ENCODE measurements at regions not wholly inside any gene's neighbourhood (a gene's known extent, or its start where the extent isn't known, plus 50 kb on each side); places are given as distances from the start of the nearest gene placed in this dataset.

DNA sequence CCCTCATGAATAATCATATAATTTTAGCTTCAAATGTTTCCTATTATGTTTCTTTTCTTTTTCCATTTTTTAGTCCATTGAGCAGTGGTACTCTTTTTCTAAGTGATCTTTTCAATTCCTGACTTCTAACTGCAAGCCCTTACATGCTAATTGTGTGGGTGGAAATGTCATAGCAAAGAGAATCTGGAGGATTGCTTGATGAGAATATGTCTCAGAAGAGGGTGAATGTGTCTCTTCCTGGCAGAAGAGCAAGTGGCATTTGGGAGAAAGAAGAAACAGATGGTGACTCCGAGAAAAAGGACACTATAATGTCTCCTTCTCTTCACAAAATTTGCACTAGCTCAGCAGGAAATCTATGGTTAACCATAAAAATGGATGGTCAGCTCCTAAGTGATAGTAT is 2320.0 kb downstream of the PCDH9 start:
- no peak for ATAC-seq
- no peaks in the 10 kb centered on the region for H3K36me3 ChIP-seq
- TF ChIP-seq CTCF (IDR thresholded peaks at IDR 0.05 in 4 of 5, conservative IDR thresholded peaks at IDR 0.05 in 1 of 5) (no peak), POLR2A (IDR thresholded peaks at IDR 0.05) (no peak)
- intact Hi-C loops (cut with DNase I; ENCODE audit: low total_unique reads) = no loop called here
- H3K27me3 ChIP-seq = no peaks in the 10 kb centered on the region
- no peak overlapping the region for H3K4me3 ChIP-seq
- no peak overlapping the region for H3K27ac ChIP-seq
- in situ Hi-C loops (cut with MboI; ENCODE audit: low sequenced_read_pairs in 4 of 4) = no loop called here
- DNase-seq = no peak
- H3K9me3 ChIP-seq = no peaks in the 10 kb centered on the region
- no peaks in the 10 kb centered on the region for H3K4me1 ChIP-seq

GRCh38 chr13:64909184-64909583 is 2321.0 kb downstream of the PCDH9 start:
- intact Hi-C loops (cut with DNase I; ENCODE audit: low total_unique reads) (no loop called here), in situ Hi-C loops (cut with MboI; ENCODE audit: low sequenced_read_pairs in 4 of 4) (no loop called here)
- H3K4me1 ChIP-seq = no peaks in the 10 kb centered on the region
- ATAC-seq (no peak), DNase-seq (no peak)
- H3K4me3 ChIP-seq = no peak overlapping the region
- no peak overlapping the region for H3K27ac ChIP-seq
- no peaks in the 10 kb centered on the region for H3K27me3 ChIP-seq
- no peaks in the 10 kb centered on the region for H3K9me3 ChIP-seq
- no peaks in the 10 kb centered on the region for H3K36me3 ChIP-seq
- TF ChIP-seq CTCF (IDR thresholded peaks at IDR 0.05 in 4 of 5, conservative IDR thresholded peaks at IDR 0.05 in 1 of 5) = no peak
- no peak for TF ChIP-seq POLR2A (IDR thresholded peaks at IDR 0.05)

DNA sequence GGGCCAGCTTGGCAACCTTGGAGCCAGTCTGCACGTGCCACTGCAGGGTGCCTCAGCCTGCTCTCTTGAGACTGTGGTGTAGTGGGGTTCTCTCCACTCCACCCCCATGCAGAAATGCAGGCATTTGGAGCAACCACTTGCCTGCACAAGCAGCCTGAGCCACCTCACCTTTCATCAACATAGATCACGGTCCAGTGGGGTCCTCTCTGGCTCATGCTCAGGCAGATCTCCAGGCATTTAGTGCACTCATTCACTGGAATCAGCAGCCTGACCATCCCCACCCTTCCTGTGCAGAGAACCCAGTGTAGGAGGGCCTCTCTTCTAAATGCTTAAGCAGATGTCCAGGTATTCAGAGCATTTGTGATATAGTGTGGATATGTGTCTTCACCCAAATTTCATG is 2330.1 kb downstream of the PCDH9 start:
- in situ Hi-C loops (cut with MboI; ENCODE audit: low sequenced_read_pairs in 4 of 4) = no loop called here
- no peaks in the 10 kb centered on the region for H3K27me3 ChIP-seq
- no peaks in the 10 kb centered on the region for H3K4me1 ChIP-seq
- intact Hi-C loops (cut with DNase I; ENCODE audit: low total_unique reads) = no loop called here
- H3K27ac ChIP-seq = no peak overlapping the region
- H3K4me3 ChIP-seq = no peak overlapping the region
- ATAC-seq (no peak), DNase-seq (no peak)
- H3K9me3 ChIP-seq = no peaks in the 10 kb centered on the region
- no peak for TF ChIP-seq POLR2A (IDR thresholded peaks at IDR 0.05)
- no peak for TF ChIP-seq CTCF (IDR thresholded peaks at IDR 0.05 in 4 of 5, conservative IDR thresholded peaks at IDR 0.05 in 1 of 5)
- no peaks in the 10 kb centered on the region for H3K36me3 ChIP-seq

DNA sequence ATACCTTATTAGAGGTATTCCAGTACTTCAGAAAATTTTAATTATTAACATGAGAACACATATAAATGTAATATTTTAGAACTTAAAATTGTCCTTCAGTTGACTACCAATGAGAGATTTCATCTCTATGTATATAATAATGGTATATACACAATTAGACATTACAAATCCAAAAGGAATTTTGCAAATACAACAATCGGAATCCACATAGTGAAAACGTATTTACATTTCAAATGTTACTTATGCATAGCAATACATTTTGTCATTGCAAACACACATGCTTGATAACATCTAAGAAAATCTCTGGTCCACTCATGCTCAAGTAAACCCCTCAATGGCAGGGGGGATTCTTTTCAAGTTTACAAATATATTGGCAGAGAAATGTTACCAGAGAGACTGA is 2345.2 kb downstream of the PCDH9 start:
- Histone ChIP-seq H3K9me3 (no peaks in the 10 kb centered on the region), H3K4me1 (no peaks in the 10 kb centered on the region), H3K27me3 (no peaks in the 10 kb centered on the region), H3K27ac (no peak overlapping the region), H3K36me3 (no peaks in the 10 kb centered on the region), H3K4me3 (no peak overlapping the region)
- TF ChIP-seq CTCF (IDR thresholded peaks at IDR 0.05 in 4 of 5, conservative IDR thresholded peaks at IDR 0.05 in 1 of 5) (no peak), POLR2A (IDR thresholded peaks at IDR 0.05) (no peak)
- in situ Hi-C loops (cut with MboI; ENCODE audit: low sequenced_read_pairs in 4 of 4) (no loop called here), intact Hi-C loops (cut with DNase I; ENCODE audit: low total_unique reads) (no loop called here)
- ATAC-seq = no peak
- DNase-seq = no peak

DNA sequence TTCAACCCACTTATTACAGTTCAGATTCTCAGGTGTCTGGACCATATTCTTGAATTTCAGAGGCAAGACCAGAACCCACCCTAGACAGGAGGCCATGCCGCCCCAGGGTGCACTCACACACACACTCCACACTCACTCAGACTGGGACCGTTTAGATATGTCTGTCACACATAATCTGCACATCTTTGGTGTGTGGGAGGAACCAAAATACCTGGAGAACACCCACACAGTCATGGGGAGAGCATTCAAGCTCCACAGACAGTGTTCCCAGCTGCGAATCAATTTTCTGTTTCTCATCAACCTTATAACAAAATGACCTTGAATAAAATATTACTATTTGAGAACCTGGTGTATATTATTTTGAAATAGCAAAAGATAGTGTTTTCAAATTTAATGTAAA is 2353.0 kb downstream of the PCDH9 start:
- Histone ChIP-seq H3K27me3 (no peaks in the 10 kb centered on the region), H3K4me3 (no peak overlapping the region), H3K4me1 (no peaks in the 10 kb centered on the region), H3K36me3 (no peaks in the 10 kb centered on the region), H3K27ac (no peak overlapping the region), H3K9me3 (no peaks in the 10 kb centered on the region)
- intact Hi-C loops (cut with DNase I; ENCODE audit: low total_unique reads) (no loop called here), in situ Hi-C loops (cut with MboI; ENCODE audit: low sequenced_read_pairs in 4 of 4) (no loop called here)
- no peak for ATAC-seq
- no peak for DNase-seq
- TF ChIP-seq POLR2A (IDR thresholded peaks at IDR 0.05) (no peak), CTCF (IDR thresholded peaks at IDR 0.05 in 4 of 5, conservative IDR thresholded peaks at IDR 0.05 in 1 of 5) (no peak)

All from gastrocnemius medialis (tissue), 4 donors.